ENCODE measurements at regions not wholly inside any gene's neighbourhood (a gene's known extent, or its start where the extent isn't known, plus 50 kb on each side); places are given as distances from the start of the nearest gene placed in this dataset.

GRCh38 chr12:30257618-30258017, 438.1 kb downstream of the IPO8 start:
- H3K27ac ChIP-seq (ENCODE audit: control insufficient read depth, insufficient read depth, low read length) = no peak overlapping the region
- no peaks in the 10 kb centered on the region for H3K79me2 ChIP-seq (ENCODE audit: control insufficient read depth, insufficient read depth, low read length)
- no peak for FAIRE-seq
- no peaks in the 10 kb centered on the region for H3K9me1 ChIP-seq (ENCODE audit: control insufficient read depth, extremely low read depth, insufficient read depth, low read length)
- no peaks in the 10 kb centered on the region for H3K4me1 ChIP-seq (ENCODE audit: control insufficient read depth, extremely low read depth, insufficient read depth, low read length)
- TF ChIP-seq EZH2 (IDR thresholded peaks at IDR 0.05; ENCODE audit: low read length) (no peak), CTCF (optimal IDR thresholded peaks at IDR 0.05 in 1 of 3, IDR thresholded peaks at IDR 0.05 in 1 of 3, conservative IDR thresholded peaks at IDR 0.05 in 1 of 3; ENCODE audit: extremely low read depth in 1 of 3, insufficient read depth in 2 of 3, low read length in 3 of 3) (no peak)
- H3K36me3 ChIP-seq (ENCODE audit: control insufficient read depth in 2 of 2, extremely low read depth in 1 of 2, insufficient read depth in 2 of 2, low read length in 2 of 2) = no peaks in the 10 kb centered on the region
- H3K4me2 ChIP-seq (ENCODE audit: control insufficient read depth, extremely low read depth, insufficient read depth, low read depth, low read length) = no peak overlapping the region
- no peaks in the 10 kb centered on the region for H3K27me3 ChIP-seq (ENCODE audit: control insufficient read depth, extremely low read depth, insufficient read depth, low read length)
- H3K9me3 ChIP-seq (ENCODE audit: control insufficient read depth, low read depth, low read length) = no peaks in the 10 kb centered on the region
- no peak overlapping the region for H2AFZ ChIP-seq (ENCODE audit: control insufficient read depth, low read length)
- H3K4me3 ChIP-seq (ENCODE audit: control insufficient read depth in 2 of 3, extremely low read depth in 1 of 3, insufficient read depth in 2 of 3, low read depth in 1 of 3, low read length in 3 of 3) = no peak overlapping the region
- dilution Hi-C loops (cut with MboI; ENCODE audit: extremely low pct_ligation_motif_present, low sequenced_read_pairs) = no loop called here
- DNase-seq (ENCODE audit: low read depth, low spot score) = no peak
- H4K20me1 ChIP-seq (ENCODE audit: control insufficient read depth, extremely low read depth, insufficient read depth, low read length) = no peaks in the 10 kb centered on the region
- H3K9ac ChIP-seq (ENCODE audit: control insufficient read depth, extremely low read depth, insufficient read depth, low read length) = no peak overlapping the region

- no peak overlapping the region for H3K4me3 ChIP-seq (ENCODE audit: control insufficient read depth in 2 of 3, extremely low read depth in 1 of 3, insufficient read depth in 2 of 3, low read depth in 1 of 3, low read length in 3 of 3)
- dilution Hi-C loops (cut with MboI; ENCODE audit: extremely low pct_ligation_motif_present, low sequenced_read_pairs) = no loop called here
- DNase-seq (ENCODE audit: low read depth, low spot score) (no peak), FAIRE-seq (no peak)
- no peaks in the 10 kb centered on the region for H3K79me2 ChIP-seq (ENCODE audit: control insufficient read depth, insufficient read depth, low read length)
- no peaks in the 10 kb centered on the region for H3K9me1 ChIP-seq (ENCODE audit: control insufficient read depth, extremely low read depth, insufficient read depth, low read length)
- H2AFZ ChIP-seq (ENCODE audit: control insufficient read depth, low read length) = no peak overlapping the region
- H4K20me1 ChIP-seq (ENCODE audit: control insufficient read depth, extremely low read depth, insufficient read depth, low read length) = no peaks in the 10 kb centered on the region
- H3K9me3 ChIP-seq (ENCODE audit: control insufficient read depth, low read depth, low read length) = no peaks in the 10 kb centered on the region
- no peak overlapping the region for H3K9ac ChIP-seq (ENCODE audit: control insufficient read depth, extremely low read depth, insufficient read depth, low read length)
- H3K27me3 ChIP-seq (ENCODE audit: control insufficient read depth, extremely low read depth, insufficient read depth, low read length) = no peaks in the 10 kb centered on the region
- H3K36me3 ChIP-seq (ENCODE audit: control insufficient read depth in 2 of 2, extremely low read depth in 1 of 2, insufficient read depth in 2 of 2, low read length in 2 of 2) = no peaks in the 10 kb centered on the region
- no peak overlapping the region for H3K4me2 ChIP-seq (ENCODE audit: control insufficient read depth, extremely low read depth, insufficient read depth, low read depth, low read length)
- TF ChIP-seq CTCF (optimal IDR thresholded peaks at IDR 0.05 in 1 of 3, IDR thresholded peaks at IDR 0.05 in 1 of 3, conservative IDR thresholded peaks at IDR 0.05 in 1 of 3; ENCODE audit: extremely low read depth in 1 of 3, insufficient read depth in 2 of 3, low read length in 3 of 3) = no peak
- TF ChIP-seq EZH2 (IDR thresholded peaks at IDR 0.05; ENCODE audit: low read length) = no peak
- H3K4me1 ChIP-seq (ENCODE audit: control insufficient read depth, extremely low read depth, insufficient read depth, low read length) = no peaks in the 10 kb centered on the region
- H3K27ac ChIP-seq (ENCODE audit: control insufficient read depth, insufficient read depth, low read length) = no peak overlapping the region
Observed at GRCh38 chr12:30251546-30251945, 444.1 kb downstream of the IPO8 start.

Data from keratinocyte (primary cell).